ENCODE measurements at regions not wholly inside any gene's neighbourhood (a gene's known extent, or its start where the extent isn't known, plus 50 kb on each side); places are given as distances from the start of the nearest gene placed in this dataset.

DNA sequence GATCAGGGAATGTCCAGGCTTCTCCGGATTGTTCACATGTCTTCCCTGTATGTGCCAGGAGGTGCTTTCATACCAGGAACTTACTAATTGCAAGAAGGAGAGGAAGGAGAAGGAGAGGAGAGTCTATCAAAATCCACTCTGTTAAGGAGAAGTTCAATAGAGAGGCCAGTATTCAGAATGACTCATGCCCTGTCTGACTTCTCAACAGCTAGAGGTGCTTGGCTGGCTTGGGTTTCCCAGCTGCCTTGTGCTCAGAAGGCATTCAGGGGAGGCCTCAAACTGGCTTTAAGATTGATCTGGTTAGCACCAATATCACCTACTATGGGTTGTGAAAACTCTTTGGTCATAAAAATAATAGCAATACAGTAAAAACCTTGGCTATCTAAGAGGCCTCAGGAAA, 167.9 kb upstream of the GLRA1 start:
- Histone ChIP-seq H3K4me1 (ENCODE audit: control insufficient read depth, extremely low read depth, insufficient read depth, low read length) (no peaks in the 10 kb centered on the region), H3K4me3 (replicated peaks in 1 of 3; ENCODE audit: insufficient read depth in 1 of 3, low read depth in 1 of 3, low read length in 3 of 3) (no peak overlapping the region), H2AFZ (ENCODE audit: low read depth, low read length) (no peak overlapping the region), H3K79me2 (ENCODE audit: control insufficient read depth, insufficient read depth, low read length) (no peaks in the 10 kb centered on the region), H3K27me3 (ENCODE audit: control insufficient read depth in 2 of 2, insufficient read depth in 2 of 2, low read length in 2 of 2) (no peaks in the 10 kb centered on the region), H3K27ac (ENCODE audit: insufficient read depth, low read depth, low read length) (no peak overlapping the region), H4K20me1 (replicated peaks; ENCODE audit: control insufficient read depth, extremely low read depth, insufficient read depth, low read length) (no peaks in the 10 kb centered on the region), H3K9ac (replicated peaks; ENCODE audit: extremely low read depth, insufficient read depth, low read length) (no peak overlapping the region), H3K4me2 (ENCODE audit: insufficient read depth, low read length) (no peak overlapping the region), H3K9me1 (replicated peaks; ENCODE audit: control insufficient read depth, extremely low read depth, insufficient read depth, low read length) (no peaks in the 10 kb centered on the region), H3K9me3 (replicated peaks; ENCODE audit: control insufficient read depth, insufficient read depth, low read length) (no peaks in the 10 kb centered on the region), H3K36me3 (ENCODE audit: control insufficient read depth in 2 of 2, extremely low read depth in 1 of 2, insufficient read depth in 2 of 2, low read length in 2 of 2) (no peaks in the 10 kb centered on the region)
- BruUV-seq (replicated peaks) = no TSS peak
- FAIRE-seq (no peak), DNase-seq (ENCODE audit: low read depth, low spot score) (no peak)
- ChIA-PET CTCF (no interaction called here), POLR2A (no interaction called here)
- no peak for TF ChIP-seq POLR2A (IDR thresholded peaks at IDR 0.05; ENCODE audit: low read depth, low read length)
- no peak for TF ChIP-seq CTCF (IDR thresholded peaks at IDR 0.05; ENCODE audit: extremely low read depth in 1 of 2, insufficient read depth in 1 of 2, low read depth in 1 of 2, low read length in 2 of 2)
- no peak for TF ChIP-seq MYC (IDR thresholded peaks at IDR 0.05; ENCODE audit: low read depth, low read length)
- TF ChIP-seq MAX (IDR thresholded peaks at IDR 0.05; ENCODE audit: insufficient read depth, insufficient read length) = no peak
- TF ChIP-seq GATA2 (IDR thresholded peaks at IDR 0.05; ENCODE audit: insufficient read depth, insufficient read length, low read depth, low read length) = no peak
- no peak for TF ChIP-seq EZH2 (IDR thresholded peaks at IDR 0.05; ENCODE audit: borderline replicate concordance, low read depth, low read length, severe bottlenecking)
- no peak for TF ChIP-seq JUN (IDR thresholded peaks at IDR 0.05; ENCODE audit: borderline replicate concordance, insufficient read depth, insufficient read length, low read depth)
- no peak for TF ChIP-seq POLR2AphosphoS5 (IDR thresholded peaks at IDR 0.05; ENCODE audit: insufficient read depth, low read depth, low read length)
- no peak for TF ChIP-seq FOS (IDR thresholded peaks at IDR 0.05; ENCODE audit: borderline replicate concordance, insufficient read depth, low read length)
- intact Hi-C loops (cut with micrococcal nuclease) (no loop called here), dilution Hi-C loops (cut with MboI; ENCODE audit: extremely low pct_ligation_motif_present, low sequenced_read_pairs) (no loop called here)

Data from endothelial cell of umbilical vein (primary cell).